ENCODE measurements at regions not wholly inside any gene's neighbourhood (a gene's known extent, or its start where the extent isn't known, plus 50 kb on each side); places are given as distances from the start of the nearest gene placed in this dataset.
"Not testable (repeated sequence)": the region's sequence is repeated elsewhere in the genome, so short reads cannot be mapped to it uniquely, and the experiment has no call there.

DNA sequence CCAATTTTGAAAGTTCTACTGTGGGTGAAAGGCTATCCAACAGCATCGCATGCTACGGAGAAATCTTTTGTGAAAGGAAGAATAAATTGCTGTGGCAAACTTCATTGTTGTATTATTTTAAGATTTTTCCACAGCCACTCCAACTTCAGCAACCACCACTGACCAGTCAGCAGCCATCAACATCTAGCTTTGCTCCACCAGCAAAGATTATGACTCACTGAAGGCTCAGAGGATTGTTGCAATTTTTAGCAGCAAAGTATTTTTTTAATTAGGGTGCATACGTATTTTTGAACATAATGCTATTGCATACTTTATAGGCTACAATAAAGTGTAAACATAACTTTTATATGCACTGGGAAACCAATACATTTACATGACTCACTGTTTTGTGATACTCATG, 493.5 kb downstream of the TFAP2A start:
- no peak for DNase-seq

DNA sequence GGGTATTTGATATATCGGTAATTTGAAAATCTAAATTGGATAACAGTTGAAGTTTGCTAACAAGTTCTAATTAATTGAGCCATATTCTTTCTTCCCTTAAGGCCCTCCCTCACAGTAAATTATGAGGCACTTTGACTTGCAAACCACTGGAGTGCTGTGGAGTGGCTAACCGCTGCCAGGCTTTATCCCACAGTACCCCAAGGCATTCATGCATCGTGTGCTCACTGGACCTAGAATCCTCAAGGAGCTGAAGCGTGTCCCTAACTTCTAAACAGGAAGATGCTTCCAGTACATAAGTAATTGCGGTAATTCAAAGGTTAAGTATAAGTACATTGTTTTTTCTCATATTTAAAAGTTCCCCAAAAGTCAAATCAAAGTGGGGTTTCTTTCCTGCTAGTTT, 499.9 kb downstream of the TFAP2A start:
- no peak for DNase-seq

- no peak for DNase-seq
These were observed 513.5 kb downstream of the TFAP2A start for GRCh38 chr6:9901376-9901775.

DNA sequence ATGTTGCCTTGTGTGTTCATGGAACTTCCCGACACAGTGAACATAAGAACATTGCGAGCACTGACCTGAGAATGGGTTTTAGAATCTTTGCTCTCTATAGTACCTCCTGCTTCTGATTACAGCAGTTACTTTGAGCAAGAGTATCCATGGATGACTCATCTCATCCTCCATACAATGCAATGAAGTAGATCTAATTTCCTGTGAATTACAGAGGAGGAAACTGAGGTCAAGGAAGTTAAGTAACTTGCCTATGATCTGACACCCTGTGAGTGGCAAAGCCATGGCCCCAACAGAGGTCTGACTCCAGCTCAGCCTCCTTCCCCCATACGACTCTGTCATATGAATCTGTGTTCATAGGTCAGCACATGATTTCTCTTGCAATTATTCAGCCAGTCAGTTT, 518.1 kb downstream of the TFAP2A start:
- no peak for DNase-seq

DNA sequence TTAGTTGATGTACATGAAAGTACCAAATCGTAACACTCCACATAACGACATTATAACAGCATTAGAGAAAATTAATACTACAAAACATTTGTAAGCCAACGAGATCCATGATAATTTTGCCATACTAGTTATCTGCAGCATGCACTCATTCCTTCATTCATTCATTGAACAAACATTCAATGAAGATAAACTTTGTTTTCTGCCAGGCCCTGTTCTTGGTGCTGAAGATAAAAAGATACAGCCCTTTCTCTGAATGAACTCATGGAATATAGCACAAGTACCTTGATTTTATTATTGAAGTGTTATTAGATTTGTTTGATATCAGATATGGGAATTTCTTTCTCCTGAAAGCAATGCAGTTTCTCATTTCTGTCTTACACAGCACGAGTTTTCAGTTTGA, 524.0 kb downstream of the TFAP2A start:
- DNase-seq = no peak

GRCh38 chr6:9890469-9890868, 524.4 kb downstream of the TFAP2A start:
- no peak for DNase-seq

DNA sequence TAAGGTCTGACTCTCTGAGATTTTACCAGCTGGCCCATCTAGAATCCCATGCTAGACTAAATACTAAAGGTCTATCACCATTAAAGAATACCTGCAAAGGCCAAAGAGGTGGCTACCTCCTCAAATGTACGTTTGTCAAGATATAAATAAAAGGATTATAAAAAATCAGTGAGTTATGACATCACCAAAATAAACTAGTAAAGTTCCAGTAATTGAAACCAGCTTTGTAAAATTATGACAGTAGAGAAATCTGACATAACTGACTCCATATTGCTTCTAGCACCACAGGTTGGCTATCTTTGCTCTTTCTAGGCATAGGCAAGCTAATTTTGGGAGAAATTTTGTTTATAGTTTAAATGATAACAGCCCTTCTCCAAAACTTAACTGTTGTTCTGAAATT, 536.3 kb downstream of the TFAP2A start:
- DNase-seq = no peak

GRCh38 chr6:9875605-9876353, 539.1 kb downstream of the TFAP2A start:
- no peak for DNase-seq

GRCh38 chr6:9862603-9863167, 552.2 kb downstream of the TFAP2A start:
- DNase-seq = no peak

DNA sequence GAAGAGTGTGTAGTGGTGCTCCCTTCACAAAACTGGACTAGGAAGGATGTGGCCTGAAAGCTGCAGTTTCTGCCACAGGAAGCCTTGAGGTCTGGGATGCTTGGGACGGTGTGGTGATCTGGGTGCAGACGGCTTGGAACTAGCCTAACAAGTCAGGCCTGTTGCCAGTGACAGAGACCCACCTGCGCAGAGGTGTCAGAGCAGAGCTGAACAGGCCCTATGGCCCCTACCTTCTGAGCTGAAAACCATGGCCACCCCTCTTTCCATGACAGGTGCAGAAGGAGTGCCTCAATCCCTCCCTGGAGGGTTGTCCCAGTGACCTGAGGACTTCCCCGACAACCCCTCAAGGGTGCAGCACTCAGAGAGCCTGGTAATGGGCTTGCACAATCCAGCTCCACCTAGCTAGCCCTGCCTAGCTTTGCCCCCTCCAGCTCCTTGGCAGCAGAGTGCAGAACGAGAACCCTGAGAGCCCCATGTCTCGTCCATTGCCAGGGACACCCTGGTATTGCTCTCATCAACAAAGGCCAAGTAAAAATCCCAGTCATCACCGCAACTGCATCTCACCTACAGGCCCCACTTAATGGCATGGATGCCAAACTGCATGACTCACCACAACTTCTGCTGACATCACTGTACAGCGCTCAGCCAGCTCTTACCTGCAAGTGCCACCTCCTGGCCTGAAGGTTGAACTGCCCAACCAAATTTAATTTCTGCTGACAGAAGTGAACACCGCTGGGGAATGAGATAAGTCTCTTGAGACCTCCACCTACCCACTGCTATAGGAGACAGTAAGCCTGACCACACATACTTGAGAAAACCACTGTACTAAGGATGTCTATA, 563.1 kb downstream of the TFAP2A start:
- DNase-seq = no peak

DNA sequence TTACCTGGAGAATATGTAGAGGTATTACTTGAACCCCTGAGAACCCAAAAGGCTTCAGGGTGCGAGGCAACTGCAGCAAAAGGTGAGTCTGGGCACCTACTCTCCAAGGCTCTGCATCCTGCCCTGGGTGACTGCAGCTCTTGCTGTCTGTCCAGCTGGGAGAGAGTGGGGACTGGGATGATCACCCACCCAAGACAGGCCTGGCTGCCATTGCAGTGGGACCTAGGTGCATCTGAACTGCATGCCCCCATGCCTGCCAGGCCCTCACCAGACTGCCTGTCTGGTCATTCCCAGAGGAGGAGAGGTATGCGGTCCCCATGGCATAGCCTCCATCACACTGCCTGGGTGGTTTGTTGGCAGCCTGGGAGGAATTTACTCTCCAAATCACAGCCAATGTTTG, 563.9 kb downstream of the TFAP2A start:
- no peak for DNase-seq

GRCh38 chr6:9848094-9848493, 566.8 kb downstream of the TFAP2A start:
- DNase-seq = no peak

GRCh38 chr6:9841886-9842725, 572.8 kb downstream of the TFAP2A start:
- no peak for DNase-seq

DNA sequence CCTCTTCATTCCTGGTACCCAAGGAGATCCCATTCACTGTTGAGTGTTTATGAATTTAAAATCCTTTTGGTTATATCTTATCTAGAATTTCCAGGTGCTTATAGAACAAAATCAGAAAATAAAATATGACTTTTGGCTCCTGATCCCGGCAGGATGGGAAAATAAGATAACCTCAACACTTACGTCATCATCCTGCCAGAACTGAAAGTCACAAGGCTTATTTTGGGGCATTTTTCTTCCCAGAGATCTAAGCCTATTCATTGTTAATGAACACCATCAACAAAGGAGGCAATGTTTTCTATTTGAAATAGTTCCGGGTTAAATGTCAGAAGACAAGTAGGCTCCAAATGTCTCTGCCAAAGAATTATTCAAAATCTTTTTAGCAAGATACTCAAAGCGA, 580.6 kb downstream of the TFAP2A start:
- DNase-seq = no peak

GRCh38 chr6:9831783-9832182, 583.1 kb downstream of the TFAP2A start:
- no peak for DNase-seq

DNA sequence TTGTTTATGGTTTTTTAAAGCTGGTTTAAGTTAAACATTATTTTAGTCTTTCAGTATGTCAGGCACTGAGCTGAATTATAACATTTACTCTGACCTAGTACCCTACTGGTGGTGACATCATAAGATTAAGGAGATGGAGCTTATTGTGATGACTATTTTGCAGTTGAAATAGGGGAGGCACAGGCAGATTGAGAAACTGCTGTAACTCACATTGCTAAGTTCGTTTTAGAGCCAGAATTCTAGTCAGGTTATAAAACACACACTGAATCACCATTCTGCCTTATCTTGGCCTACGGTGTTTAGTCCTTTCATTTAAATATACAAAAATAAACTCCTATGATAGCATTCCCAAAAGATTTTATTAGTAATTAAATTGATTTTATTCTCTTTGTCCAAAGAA, 584.1 kb downstream of the TFAP2A start:
- no peak for DNase-seq

- DNase-seq = no peak
These were observed 589.3 kb downstream of the TFAP2A start for GRCh38 chr6:9825526-9825925.

DNA sequence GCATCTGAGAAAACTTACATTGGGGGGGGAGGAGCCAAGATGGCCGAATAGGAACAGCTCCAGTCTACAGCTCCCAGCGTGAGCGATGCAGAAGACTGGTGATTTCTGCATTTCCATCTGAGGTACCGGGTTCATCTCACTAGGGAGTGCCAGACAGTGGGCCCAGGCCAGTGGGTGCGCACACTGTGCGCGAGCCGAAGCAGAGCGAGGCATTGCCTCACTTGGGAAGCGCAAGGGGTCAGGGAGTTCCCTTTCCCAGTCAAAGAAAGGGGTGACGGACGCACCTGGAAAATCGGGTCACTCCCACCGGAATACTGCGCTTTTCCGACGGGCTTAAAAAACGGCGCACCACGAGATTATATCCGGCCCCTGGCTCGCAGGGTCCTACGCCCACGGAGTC, 604.1 kb downstream of the TFAP2A start:
- not testable (repeated sequence) for DNase-seq

GRCh38 chr6:9810286-9810685, 604.6 kb downstream of the TFAP2A start:
- no peak for DNase-seq

GRCh38 chr6:9806195-9806594, 608.7 kb downstream of the TFAP2A start:
- no peak for DNase-seq

GRCh38 chr6:9801249-9801754, 613.6 kb downstream of the TFAP2A start:
- no peak for DNase-seq

GRCh38 chr6:9799582-9799981, 615.3 kb downstream of the TFAP2A start:
- no peak for DNase-seq

- no peak for DNase-seq
These were observed 618.0 kb downstream of the TFAP2A start for GRCh38 chr6:9796827-9797226.
